ENCODE measurements at regions not wholly inside any gene's neighbourhood (a gene's known extent, or its start where the extent isn't known, plus 50 kb on each side); places are given as distances from the start of the nearest gene placed in this dataset.

- DNase-seq = no peak
- ATAC-seq = no peak
- peaks cover 0 to 3% (median 0%) of the 10 kb centered on the region in 5 donors for H3K27me3 Mint-ChIP-seq
- H3K36me3 Mint-ChIP-seq = no peaks in the 10 kb centered on the region
- POLR2A ChIA-PET = no interaction called here
- no peak overlapping the region for H3K27ac Mint-ChIP-seq
- no peaks in the 10 kb centered on the region for H3K4me1 Mint-ChIP-seq
- no peak overlapping the region for H3K4me3 Mint-ChIP-seq
- H3K9me3 Mint-ChIP-seq = peaks cover 0 to 3% (median 0%) of the 10 kb centered on the region in 9 donors
Measured at GRCh38 chr13:34681405-34681955, 260.6 kb upstream of the NBEA start.

- ATAC-seq (no peak), DNase-seq (no peak)
- Mint-ChIP-seq H3K9me3 (peaks cover 0 to 13% (median 0%) of the 10 kb centered on the region in 9 donors), H3K36me3 (no peaks in the 10 kb centered on the region), H3K4me1 (no peaks in the 10 kb centered on the region), H3K27me3 (peaks cover 0 to 13% (median 0%) of the 10 kb centered on the region in 5 donors), H3K27ac (no peak overlapping the region), H3K4me3 (no peak overlapping the region)
- POLR2A ChIA-PET = no interaction called here
Measured at GRCh38 chr13:34695063-34695462, 247.0 kb upstream of the NBEA start.

DNA sequence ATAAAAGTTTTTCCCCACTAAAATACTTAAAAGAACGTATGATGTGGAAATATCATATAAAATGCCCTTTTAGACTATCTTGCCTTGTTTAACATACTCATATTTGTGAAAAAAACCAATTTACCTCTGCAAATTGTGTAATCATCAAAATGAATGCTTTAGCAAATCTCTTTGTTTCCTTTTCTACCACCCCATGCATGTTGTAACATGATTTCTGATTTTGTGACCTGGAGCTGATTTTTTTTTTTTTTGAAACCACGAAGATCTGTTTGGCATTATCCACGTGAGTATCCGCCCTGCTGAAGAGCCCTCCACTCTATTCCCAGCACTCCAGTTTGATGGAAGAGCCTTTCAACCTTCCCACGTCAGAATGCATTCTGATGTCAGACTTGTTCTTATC lies 245.8 kb upstream of the NBEA start:
- ATAC-seq = no peak
- Mint-ChIP-seq H3K9me3 (peaks cover 0 to 10% (median 0%) of the 10 kb centered on the region in 9 donors), H3K27ac (no peak overlapping the region), H3K36me3 (no peaks in the 10 kb centered on the region), H3K27me3 (peaks cover 0 to 13% (median 0%) of the 10 kb centered on the region in 5 donors), H3K4me3 (no peak overlapping the region), H3K4me1 (no peaks in the 10 kb centered on the region)
- no peak for DNase-seq
- POLR2A ChIA-PET = no interaction called here

- Mint-ChIP-seq H3K4me3 (no peak overlapping the region), H3K27ac (no peak overlapping the region), H3K27me3 (peaks cover 0 to 13% (median 0%) of the 10 kb centered on the region in 5 donors), H3K36me3 (no peaks in the 10 kb centered on the region), H3K9me3 (peaks cover 0 to 10% (median 0%) of the 10 kb centered on the region in 9 donors), H3K4me1 (no peaks in the 10 kb centered on the region)
- no peak for DNase-seq
- POLR2A ChIA-PET = no interaction called here
- ATAC-seq = no peak
Measured at GRCh38 chr13:34696741-34697140, 245.3 kb upstream of the NBEA start.

GRCh38 chr13:34698945-34699344 lies 243.1 kb upstream of the NBEA start:
- Mint-ChIP-seq H3K4me3 (no peak overlapping the region), H3K4me1 (no peaks in the 10 kb centered on the region), H3K27ac (no peak overlapping the region), H3K27me3 (peaks cover 0 to 13% (median 0%) of the 10 kb centered on the region in 5 donors), H3K36me3 (no peaks in the 10 kb centered on the region), H3K9me3 (peaks cover 0 to 4% (median 0%) of the 10 kb centered on the region in 9 donors)
- POLR2A ChIA-PET = no interaction called here
- ATAC-seq (no peak), DNase-seq (no peak)

GRCh38 chr13:34700155-34700554 lies 241.9 kb upstream of the NBEA start:
- Mint-ChIP-seq H3K27me3 (peaks cover 0 to 13% (median 0%) of the 10 kb centered on the region in 5 donors), H3K36me3 (no peaks in the 10 kb centered on the region), H3K27ac (no peak overlapping the region), H3K4me1 (no peaks in the 10 kb centered on the region), H3K4me3 (no peak overlapping the region), H3K9me3 (peaks cover 0 to 7% (median 0%) of the 10 kb centered on the region in 9 donors)
- POLR2A ChIA-PET = no interaction called here
- DNase-seq (no peak), ATAC-seq (no peak)

GRCh38 chr13:34701919-34702318 lies 240.2 kb upstream of the NBEA start:
- no peak overlapping the region for H3K27ac Mint-ChIP-seq
- POLR2A ChIA-PET = no interaction called here
- ATAC-seq = no peak
- H3K4me1 Mint-ChIP-seq = no peaks in the 10 kb centered on the region
- peaks cover 0 to 6% (median 4%) of the 10 kb centered on the region in 5 donors for H3K27me3 Mint-ChIP-seq
- no peak for DNase-seq
- peaks cover 0 to 9% (median 0%) of the 10 kb centered on the region in 9 donors for H3K9me3 Mint-ChIP-seq
- H3K36me3 Mint-ChIP-seq = no peaks in the 10 kb centered on the region
- H3K4me3 Mint-ChIP-seq = no peak overlapping the region

DNA sequence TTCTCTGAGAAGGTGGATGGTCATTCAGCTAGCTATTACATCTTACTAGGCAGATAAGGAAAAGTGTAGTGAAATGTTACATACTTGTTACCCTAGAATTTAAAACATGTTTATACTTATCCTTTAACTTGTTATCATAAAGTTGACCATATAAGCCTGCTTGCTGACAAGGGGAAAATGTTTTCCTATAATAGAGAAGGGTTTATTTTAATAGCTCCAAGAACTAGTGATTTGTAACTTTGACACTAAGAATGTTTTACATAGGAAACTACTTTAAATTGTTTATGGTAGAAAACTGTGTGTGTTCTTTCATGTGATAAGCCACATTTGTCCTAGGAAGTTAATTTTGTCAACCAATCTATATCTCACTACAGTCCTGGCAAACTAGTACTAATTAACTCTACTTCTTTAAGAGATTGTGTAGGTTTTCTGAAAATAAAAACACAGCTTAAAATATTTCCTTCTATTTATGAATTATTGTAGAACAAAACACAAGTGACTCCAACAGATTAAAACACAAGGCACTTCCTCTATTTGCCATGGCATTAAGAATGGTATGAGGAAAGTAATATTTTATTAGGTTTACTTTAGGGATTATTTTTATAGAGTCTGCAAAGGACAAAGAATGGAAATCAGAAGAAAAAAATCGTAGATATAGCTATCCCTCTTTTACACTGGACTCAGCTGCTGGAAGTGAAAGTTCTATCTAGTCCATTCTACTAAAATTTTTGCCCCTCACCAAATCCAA lies 233.3 kb upstream of the NBEA start:
- DNase-seq = no peak
- H3K27ac Mint-ChIP-seq = no peak overlapping the region
- no peak overlapping the region for H3K4me3 Mint-ChIP-seq
- ATAC-seq = no peak
- no peaks in the 10 kb centered on the region for H3K4me1 Mint-ChIP-seq
- H3K9me3 Mint-ChIP-seq = peaks cover 0 to 12% (median 0%) of the 10 kb centered on the region in 9 donors
- POLR2A ChIA-PET = no interaction called here
- peaks cover 0 to 4% (median under 1%) of the 10 kb centered on the region in 5 donors for H3K27me3 Mint-ChIP-seq
- H3K36me3 Mint-ChIP-seq = no peaks in the 10 kb centered on the region

DNA sequence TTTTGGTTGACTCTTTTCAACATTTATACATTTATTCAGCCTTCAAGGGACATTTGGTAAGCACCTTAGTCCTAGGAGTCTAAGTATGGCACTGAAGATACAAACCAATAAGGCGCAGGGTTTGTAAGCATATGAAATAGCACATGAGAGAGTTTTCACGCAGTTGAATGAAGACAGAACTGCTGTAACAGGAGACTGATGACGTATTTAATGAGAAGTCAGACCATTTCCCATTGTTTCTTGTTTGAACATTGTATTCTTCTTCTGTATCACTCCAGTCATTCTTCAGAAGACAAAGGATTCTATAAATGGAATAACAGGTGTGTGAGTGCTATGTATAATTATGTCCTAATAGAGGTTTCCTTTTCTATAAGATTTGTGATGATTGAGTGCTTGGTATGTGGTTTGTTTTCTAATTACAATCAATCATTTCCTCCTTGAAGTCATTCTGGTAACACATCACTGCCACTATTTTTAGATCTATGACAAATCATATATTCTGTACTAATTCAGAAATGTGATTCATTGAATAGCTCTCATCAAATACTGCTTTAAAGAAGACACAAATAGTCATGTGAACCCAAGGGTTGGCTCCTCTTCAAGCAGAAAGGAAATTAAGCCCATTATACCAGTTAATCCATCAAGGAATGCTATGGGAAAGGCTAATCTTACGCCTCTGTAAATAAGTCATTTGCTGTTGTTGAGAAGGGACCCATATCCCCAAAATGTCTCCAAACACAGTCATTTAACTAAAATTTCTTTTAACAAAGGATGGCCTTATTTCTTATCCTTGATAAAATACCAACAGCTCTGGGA lies 222.8 kb upstream of the NBEA start:
- no peak for ATAC-seq
- Mint-ChIP-seq H3K4me3 (no peak overlapping the region), H3K27me3 (peaks cover 0 to 5% (median 4%) of the 10 kb centered on the region in 5 donors), H3K36me3 (no peaks in the 10 kb centered on the region), H3K4me1 (no peaks in the 10 kb centered on the region), H3K9me3 (peaks cover 0 to 8% (median 0%) of the 10 kb centered on the region in 9 donors), H3K27ac (no peak overlapping the region)
- POLR2A ChIA-PET = no interaction called here
- DNase-seq = no peak

DNA sequence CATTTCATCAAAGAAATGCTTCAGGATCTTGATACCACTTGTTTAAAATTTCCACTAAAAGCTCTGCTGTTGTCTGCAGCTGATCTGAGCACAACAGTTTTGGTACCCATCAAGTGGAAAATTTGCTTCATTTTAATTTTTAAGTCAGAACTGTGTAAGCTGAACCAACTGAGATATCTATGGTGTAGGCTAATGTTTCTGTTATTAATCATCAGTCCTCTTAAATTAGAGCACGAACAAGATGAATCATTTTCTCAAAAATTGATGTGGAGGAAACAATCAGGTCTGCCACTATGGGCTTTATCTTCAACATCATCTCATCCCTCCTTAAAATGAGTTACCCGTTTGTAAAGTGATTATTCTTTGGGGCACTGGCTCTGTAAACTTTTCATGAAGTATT lies 221.5 kb upstream of the NBEA start:
- no peaks in the 10 kb centered on the region for H3K4me1 Mint-ChIP-seq
- DNase-seq = no peak
- POLR2A ChIA-PET = no interaction called here
- peaks cover 0 to 8% (median 0%) of the 10 kb centered on the region in 5 donors for H3K27me3 Mint-ChIP-seq
- ATAC-seq = no peak
- no peak overlapping the region for H3K27ac Mint-ChIP-seq
- no peaks in the 10 kb centered on the region for H3K36me3 Mint-ChIP-seq
- no peak overlapping the region for H3K4me3 Mint-ChIP-seq
- peaks cover 0 to 8% (median 0%) of the 10 kb centered on the region in 9 donors for H3K9me3 Mint-ChIP-seq

GRCh38 chr13:34721631-34722595 lies 220.2 kb upstream of the NBEA start:
- no peak for DNase-seq
- no peaks in the 10 kb centered on the region for H3K4me1 Mint-ChIP-seq
- H3K4me3 Mint-ChIP-seq = no peak overlapping the region
- H3K27ac Mint-ChIP-seq = no peak overlapping the region
- ATAC-seq = no peak
- POLR2A ChIA-PET = no interaction called here
- no peaks in the 10 kb centered on the region for H3K36me3 Mint-ChIP-seq
- H3K27me3 Mint-ChIP-seq = peaks cover 0 to 8% (median 0%) of the 10 kb centered on the region in 5 donors
- peaks cover 0 to 8% (median 0%) of the 10 kb centered on the region in 9 donors for H3K9me3 Mint-ChIP-seq

- ATAC-seq = no peak
- POLR2A ChIA-PET = no interaction called here
- Mint-ChIP-seq H3K27ac (no peak overlapping the region), H3K4me3 (no peak overlapping the region), H3K4me1 (no peaks in the 10 kb centered on the region), H3K9me3 (peaks cover 0 to 8% (median 0%) of the 10 kb centered on the region in 9 donors), H3K27me3 (peaks cover 0 to 8% (median 0%) of the 10 kb centered on the region in 5 donors), H3K36me3 (no peaks in the 10 kb centered on the region)
- no peak for DNase-seq
Measured at GRCh38 chr13:34722922-34723321, 219.1 kb upstream of the NBEA start.

Measured in naive thymus-derived CD8-positive, alpha-beta T cell (primary cell).